Ecto neural progenitor cell (in vitro differentiated cells): ENCODE measurements at regions not wholly inside any gene's neighbourhood (a gene's known extent, or its start where the extent isn't known, plus 50 kb on each side); places are given as distances from the start of the nearest gene placed in this dataset.
"Not testable (repeated sequence)": the region's sequence is repeated elsewhere in the genome, so short reads cannot be mapped to it uniquely, and the experiment has no call there.

Experiments
- DNase-seq: peaks from one replicate; pipeline ENCODE4 v3.0.0-alpha.2; 2018; ENCODE audit warnings: low spot score

DNA sequence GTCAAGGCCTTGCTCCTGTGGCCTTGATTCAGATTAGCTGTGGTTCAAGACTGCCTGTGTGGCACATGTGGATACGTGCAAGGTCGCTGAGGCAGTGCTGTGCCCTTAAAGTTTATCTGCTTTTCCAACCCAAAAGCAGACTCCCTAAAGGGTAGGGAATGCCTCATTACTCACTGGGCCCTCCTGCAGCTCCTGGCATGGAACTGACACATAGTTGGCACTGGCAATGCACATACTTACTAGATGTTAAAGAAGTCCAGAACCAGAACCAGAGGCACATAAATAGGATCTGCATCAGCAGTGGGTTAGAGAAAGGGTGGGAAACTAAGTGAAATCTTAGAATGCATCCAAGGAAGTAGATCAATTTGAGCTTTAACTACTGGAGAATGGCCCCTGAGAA lies 90.6 kb upstream of the MLN start:
- no peak for DNase-seq

DNA sequence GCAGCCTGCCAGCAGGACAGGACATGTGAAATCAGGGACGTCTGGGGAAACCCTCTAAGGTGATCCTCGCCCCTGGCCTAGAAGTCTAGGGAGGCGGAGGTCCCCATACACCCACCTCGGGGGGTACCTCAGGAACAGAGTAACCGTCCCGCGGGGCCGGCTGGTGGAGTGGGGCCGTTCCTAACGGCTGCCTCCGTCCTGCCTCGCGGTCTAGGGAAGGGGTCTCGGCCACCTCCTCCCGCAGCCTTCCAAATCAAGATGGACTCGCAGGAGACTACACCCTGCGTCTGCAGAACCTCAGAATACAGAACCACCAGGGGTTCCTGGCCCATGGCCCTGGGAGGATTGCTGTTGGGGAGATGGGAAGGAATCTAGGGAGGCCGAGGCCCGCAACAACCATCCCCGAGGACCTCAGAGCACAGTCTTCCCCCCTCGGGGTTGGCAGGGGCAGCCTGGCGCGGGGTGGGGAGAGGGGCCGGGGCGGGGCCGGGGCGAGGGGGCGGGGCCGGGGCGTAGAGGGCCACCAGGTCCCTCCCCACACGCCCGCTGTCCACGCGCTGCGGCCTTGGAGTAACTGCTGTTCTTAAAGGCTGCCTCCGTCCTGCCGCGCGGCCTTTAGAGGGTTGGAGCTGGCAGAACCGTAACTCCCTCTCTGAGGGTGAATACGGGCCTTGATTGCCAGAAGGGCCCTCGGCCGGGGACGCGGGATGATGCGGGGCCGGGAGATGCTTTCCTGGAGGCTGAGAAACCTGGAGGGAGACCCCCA lies 89.0 kb upstream of the MLN start:
- no peak for DNase-seq

GRCh38 chr6:33888664-33889200 lies 84.9 kb upstream of the MLN start:
- no peak for DNase-seq

DNA sequence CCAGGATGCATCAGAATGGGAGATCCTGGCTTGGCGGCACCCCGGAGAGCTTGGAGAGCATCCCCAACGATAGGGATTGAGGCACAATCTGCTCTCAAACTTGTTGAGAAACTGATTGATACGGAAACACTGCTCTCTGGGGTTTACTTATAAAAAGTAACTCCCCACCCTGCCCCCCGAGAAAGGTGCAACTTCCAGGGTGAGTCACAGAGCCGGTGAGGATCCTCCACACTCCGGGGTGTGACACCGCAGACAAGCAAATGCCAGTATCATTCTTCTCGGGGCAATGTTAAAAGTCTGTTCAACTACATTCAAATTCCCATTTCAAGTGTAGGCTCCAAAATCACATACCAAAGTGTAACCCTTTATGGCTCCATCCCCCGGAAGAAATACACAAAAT lies 84.4 kb upstream of the MLN start:
- DNase-seq, result no peak

GRCh38 chr6:33886673-33887144 lies 82.9 kb upstream of the MLN start:
- DNase-seq, result no peak

GRCh38 chr6:33885132-33886057 lies 81.6 kb upstream of the MLN start:
- no peak for DNase-seq

DNA sequence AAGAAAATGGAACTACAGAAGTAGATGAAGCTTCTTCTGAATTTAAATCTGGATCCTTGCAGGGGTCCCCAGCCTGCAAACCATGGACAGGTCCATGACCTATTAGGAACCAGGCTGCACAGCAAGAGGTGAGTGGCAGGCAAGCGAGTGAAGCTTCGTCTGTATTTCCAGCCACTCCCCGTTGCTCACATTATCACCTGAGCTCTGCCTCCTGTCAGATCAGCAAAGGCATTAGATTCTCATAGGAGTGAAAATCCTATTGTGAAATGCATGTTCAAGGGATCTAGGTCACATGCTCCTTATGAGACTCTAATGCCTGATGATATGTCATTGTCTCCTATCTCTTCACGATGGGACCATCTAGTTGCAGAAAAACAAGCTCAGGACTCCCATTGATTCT lies 79.8 kb upstream of the MLN start:
- DNase-seq, result not testable (repeated sequence)

DNA sequence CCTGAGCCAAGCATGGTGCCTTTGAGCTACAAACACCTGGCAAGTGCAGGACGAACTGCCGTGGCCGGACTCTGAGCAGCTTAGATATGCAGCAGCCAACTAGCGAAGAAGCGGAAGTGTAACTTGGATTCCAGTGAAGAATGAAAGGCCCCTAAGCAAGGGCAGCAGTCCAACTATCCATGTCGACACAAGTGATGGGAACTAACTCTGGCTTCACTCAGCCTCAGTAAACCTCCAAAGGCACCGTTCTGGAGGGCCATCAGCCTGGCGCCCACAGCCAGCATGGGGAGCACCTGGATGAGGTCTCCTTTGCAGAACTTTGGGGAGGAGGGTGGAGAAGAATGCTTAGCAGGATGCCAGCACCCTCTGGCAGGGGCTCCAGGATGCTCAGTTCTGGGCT lies 78.4 kb upstream of the MLN start:
- DNase-seq, result no peak

- no peak for DNase-seq
Observed at GRCh38 chr6:33880766-33881165, 77.0 kb upstream of the MLN start.

DNA sequence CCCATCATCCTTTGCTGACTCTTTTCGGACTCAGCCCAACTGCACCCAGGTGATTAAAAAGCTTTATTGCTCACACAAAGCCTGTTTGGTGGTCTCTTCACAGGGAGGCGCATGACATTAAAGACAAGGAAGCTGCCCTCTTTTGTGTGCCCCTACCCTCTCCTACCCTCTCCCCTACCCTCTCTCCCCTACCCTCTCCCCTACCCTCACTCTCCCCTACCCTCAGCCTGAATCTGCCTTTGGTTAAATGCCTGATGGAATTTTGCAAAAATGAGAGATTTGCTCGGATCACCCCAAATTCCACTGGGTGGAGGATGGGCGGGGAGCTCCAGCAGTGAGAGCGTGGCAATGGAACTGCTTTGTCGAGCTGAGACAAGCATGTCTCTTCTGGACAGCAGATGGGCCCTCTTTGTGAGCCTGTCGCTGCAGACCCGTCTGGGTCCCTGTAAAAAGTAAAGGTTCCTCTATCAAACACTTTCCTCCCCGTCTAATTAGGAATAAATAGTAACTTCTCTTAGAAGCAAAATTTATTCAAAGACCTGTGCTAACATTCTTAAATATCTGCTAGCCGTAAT lies 76.4 kb upstream of the MLN start:
- DNase-seq, result no peak

DNA sequence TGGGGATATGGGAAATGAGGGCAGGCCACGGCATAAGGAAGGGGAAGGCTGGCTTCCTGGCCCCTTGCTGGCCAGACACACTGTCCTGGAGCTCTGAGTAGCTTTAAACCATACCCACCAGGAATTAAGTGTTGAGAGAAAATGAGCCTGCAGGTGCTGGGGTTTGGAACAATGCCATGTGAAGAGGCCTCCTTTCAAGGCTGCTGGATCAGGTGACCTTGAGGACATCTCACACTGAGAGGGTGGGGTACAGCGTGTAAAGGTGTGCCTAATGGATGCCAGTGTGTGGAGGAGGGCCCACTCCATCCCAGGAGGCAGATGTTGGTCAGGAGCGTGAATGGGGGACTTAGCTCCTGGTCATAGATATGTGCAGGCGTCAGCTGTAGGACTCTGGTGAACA lies 74.8 kb upstream of the MLN start:
- DNase-seq, result no peak

DNA sequence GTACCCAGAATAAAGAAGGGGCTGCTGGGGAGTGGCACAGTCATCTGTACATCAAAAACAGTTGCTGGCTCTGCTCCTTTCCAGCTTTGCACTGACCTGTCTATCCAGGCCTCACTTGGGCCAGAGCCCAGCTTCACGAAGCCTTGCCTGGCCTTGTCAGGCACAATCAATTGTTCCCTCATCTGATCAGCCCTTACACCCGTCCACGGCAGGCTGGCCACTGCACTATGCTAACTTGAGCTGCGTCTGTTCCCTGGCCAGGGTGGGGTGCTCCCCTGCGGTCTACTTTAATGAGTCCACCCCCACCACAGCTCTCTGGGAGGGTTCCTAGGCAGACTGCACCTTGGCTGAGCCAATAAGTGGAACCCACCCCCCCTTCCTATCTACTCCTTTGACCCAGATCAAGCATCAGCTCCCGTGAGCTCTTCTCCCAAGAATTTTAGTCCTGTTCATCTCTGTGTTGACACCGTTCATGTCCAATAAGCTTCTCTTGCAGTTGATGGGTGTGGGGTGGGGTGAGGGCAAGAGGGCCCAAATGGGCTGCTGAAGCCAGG lies 74.3 kb upstream of the MLN start:
- no peak for DNase-seq

DNA sequence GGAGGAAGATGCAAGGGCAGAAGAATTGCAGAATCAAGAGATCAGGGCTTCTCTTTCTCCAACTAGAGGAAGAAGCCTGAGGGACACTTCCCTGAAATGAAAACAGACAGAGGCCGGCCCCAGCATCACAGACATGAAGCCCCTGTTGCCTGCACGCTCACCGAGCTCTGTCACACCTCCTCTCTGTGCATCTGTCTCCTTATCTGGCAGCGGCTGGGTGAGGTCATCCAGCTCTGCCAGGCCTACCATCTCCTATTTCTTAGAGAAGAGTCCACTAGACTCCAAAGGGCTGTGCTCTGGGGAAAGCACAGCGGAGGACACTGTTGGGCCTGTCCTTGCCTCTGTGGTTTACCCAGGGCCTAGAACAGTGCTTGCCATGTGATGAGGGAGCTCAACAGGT lies 71.9 kb upstream of the MLN start:
- DNase-seq, result no peak

DNA sequence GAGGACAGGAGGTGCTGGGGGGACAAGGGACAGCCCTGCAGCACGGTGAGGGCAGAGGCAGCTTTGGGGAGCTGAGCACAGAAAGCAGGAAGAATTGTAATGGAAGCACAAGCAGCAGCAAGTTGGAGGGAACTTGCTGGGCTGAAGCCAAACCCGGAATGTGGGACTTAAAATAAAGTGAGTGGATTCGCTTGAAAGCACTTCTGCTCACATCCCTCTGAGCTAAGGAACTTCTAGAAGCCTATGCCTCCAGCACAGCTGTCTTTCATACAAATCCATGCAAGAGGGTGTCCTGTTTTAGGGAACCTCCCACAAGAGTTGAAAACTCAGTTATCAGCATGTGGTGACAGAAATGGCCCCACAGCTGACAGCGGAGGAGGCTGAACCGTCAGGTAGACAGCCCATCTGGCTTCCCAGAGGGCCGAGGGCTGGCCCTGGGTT lies 71.4 kb upstream of the MLN start:
- DNase-seq, result no peak

- DNase-seq, result no peak
Observed at GRCh38 chr6:33874136-33874760, 70.4 kb upstream of the MLN start.

GRCh38 chr6:33872761-33873160 lies 69.0 kb upstream of the MLN start:
- DNase-seq, result no peak

- no peak for DNase-seq
Observed at GRCh38 chr6:33869826-33870423, 66.1 kb upstream of the MLN start.

DNA sequence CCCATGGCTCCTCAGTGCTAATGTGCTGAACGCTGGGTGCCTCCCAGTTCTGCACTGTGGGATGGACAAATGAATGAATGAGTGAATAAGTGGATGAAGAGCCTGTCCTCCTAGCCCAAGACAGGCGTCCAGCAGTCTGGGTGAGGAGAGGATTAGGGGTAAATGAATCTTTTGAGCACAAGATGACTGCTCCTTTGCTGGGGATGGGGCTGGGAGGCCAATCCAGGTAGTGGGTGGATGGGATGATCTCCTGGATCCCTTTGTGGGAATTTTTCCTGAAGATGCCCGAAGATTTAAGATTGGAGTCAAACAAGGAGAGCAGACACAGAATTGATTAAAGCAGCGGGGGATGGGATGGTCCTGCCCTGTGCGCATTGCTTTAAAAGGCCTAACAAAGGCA lies 65.3 kb upstream of the MLN start:
- no peak for DNase-seq

DNA sequence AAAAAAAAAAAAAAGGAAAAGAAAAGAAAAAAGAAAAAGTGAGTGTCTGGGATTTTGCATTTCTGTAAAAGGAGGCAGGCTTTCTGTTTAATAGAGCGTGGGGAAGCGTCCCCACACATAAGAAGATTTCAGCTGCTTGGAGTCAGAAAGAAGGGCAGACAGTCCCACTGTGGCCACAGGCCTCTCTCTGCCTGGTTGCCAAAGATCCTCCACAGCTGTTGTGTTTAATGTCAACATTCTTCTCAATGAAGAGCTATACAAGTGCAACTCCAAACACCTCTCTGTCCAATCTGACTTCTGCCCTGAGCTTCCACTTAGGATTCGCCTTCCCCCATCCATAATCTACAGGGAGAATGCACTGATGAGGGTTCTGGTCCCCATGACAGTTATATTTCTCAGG lies 64.3 kb upstream of the MLN start:
- no peak for DNase-seq

- no peak for DNase-seq
Observed at GRCh38 chr6:33865478-33866077, 61.8 kb upstream of the MLN start.
